ENCODE measurements at regions not wholly inside any gene's neighbourhood (a gene's known extent, or its start where the extent isn't known, plus 50 kb on each side); places are given as distances from the start of the nearest gene placed in this dataset.

GRCh38 chr2:65842104-65842503 lies 409.7 kb upstream of the SPRED2 start:
- DNase-seq (ENCODE audit: low spot score) = no peak

GRCh38 chr2:65835975-65836549 lies 403.7 kb upstream of the SPRED2 start:
- no peak for DNase-seq (ENCODE audit: low spot score)

GRCh38 chr2:65834771-65835475 lies 402.5 kb upstream of the SPRED2 start:
- no peak for DNase-seq (ENCODE audit: low spot score)

GRCh38 chr2:65834062-65834461 lies 401.7 kb upstream of the SPRED2 start:
- DNase-seq (ENCODE audit: low spot score) = no peak

GRCh38 chr2:65831509-65831908 lies 399.1 kb upstream of the SPRED2 start:
- no peak for DNase-seq (ENCODE audit: low spot score)

GRCh38 chr2:65826567-65826966 lies 394.2 kb upstream of the SPRED2 start:
- no peak for DNase-seq (ENCODE audit: low spot score)

GRCh38 chr2:65823511-65823910 lies 391.1 kb upstream of the SPRED2 start:
- DNase-seq (ENCODE audit: low spot score) = no peak

- DNase-seq (ENCODE audit: low spot score) = no peak
Observed at GRCh38 chr2:65820454-65820853, 388.1 kb upstream of the SPRED2 start.

GRCh38 chr2:65819963-65820362 lies 387.6 kb upstream of the SPRED2 start:
- no peak for DNase-seq (ENCODE audit: low spot score)

GRCh38 chr2:65818873-65819451 lies 386.6 kb upstream of the SPRED2 start:
- DNase-seq (ENCODE audit: low spot score) = no peak

GRCh38 chr2:65813631-65814173 lies 381.3 kb upstream of the SPRED2 start:
- DNase-seq (ENCODE audit: low spot score) = no peak

GRCh38 chr2:65812887-65813286 lies 380.5 kb upstream of the SPRED2 start:
- no peak for DNase-seq (ENCODE audit: low spot score)

- no peak for DNase-seq (ENCODE audit: low spot score)
Observed at GRCh38 chr2:65807942-65808341, 375.5 kb upstream of the SPRED2 start.

- no peak for DNase-seq (ENCODE audit: low spot score)
Observed at GRCh38 chr2:65804777-65805176, 372.4 kb upstream of the SPRED2 start.

- DNase-seq (ENCODE audit: low spot score) = no peak
Observed at GRCh38 chr2:65802298-65802942, 370.0 kb upstream of the SPRED2 start.

- no peak for DNase-seq (ENCODE audit: low spot score)
Observed at GRCh38 chr2:65800998-65801397, 368.6 kb upstream of the SPRED2 start.

GRCh38 chr2:65799141-65799854 lies 366.9 kb upstream of the SPRED2 start:
- no peak for DNase-seq (ENCODE audit: low spot score)

- no peak for DNase-seq (ENCODE audit: low spot score)
Observed at GRCh38 chr2:65798641-65799040, 366.2 kb upstream of the SPRED2 start.

GRCh38 chr2:65794994-65795393 lies 362.6 kb upstream of the SPRED2 start:
- DNase-seq (ENCODE audit: low spot score) = no peak

- DNase-seq (ENCODE audit: low spot score) = no peak
Observed at GRCh38 chr2:65791404-65791975, 359.1 kb upstream of the SPRED2 start.

GRCh38 chr2:65790676-65790935 lies 358.2 kb upstream of the SPRED2 start:
- DNase-seq (ENCODE audit: low spot score) = no peak
